Stomach (tissue), 4 donors: ENCODE measurements at regions not wholly inside any gene's neighbourhood (a gene's known extent, or its start where the extent isn't known, plus 50 kb on each side); places are given as distances from the start of the nearest gene placed in this dataset.

ENCODE experiments used
- POLR2A ChIP-seq, 4 donors: fragments of 450-650 bp; IDR thresholded peaks; one replicate each; pipeline ENCODE4 v1.6.1; 2016; ENCODE audit warnings: antibody characterized with exemption in 4 of 4, control low read depth in 2 of 4, mild to moderate bottlenecking in 1 of 4, moderate library complexity in 1 of 4
- POLR2AphosphoS5 ChIP-seq, 3 donors: sonication (generic); formaldehyde crosslinking; IDR thresholded peaks; one replicate each; pipeline ENCODE4 v1.6.1; 2016; ENCODE audit warnings: antibody characterized with exemption in 3 of 3
- TF ChIP-seq, protein P1 (sequence below), 7 experiments: fragments of 450-650 bp in 4 of 7; fragments of 200-600 bp in 3 of 7; sonication (generic) in 3 of 7; IDR thresholded peaks; one replicate each; pipeline ENCODE4 v1.5.1; 2016 to 2019; ENCODE audit warnings: antibody characterized with exemption in 7 of 7, control low read depth in 2 of 7, mild to moderate bottlenecking in 1 of 7

DNA sequence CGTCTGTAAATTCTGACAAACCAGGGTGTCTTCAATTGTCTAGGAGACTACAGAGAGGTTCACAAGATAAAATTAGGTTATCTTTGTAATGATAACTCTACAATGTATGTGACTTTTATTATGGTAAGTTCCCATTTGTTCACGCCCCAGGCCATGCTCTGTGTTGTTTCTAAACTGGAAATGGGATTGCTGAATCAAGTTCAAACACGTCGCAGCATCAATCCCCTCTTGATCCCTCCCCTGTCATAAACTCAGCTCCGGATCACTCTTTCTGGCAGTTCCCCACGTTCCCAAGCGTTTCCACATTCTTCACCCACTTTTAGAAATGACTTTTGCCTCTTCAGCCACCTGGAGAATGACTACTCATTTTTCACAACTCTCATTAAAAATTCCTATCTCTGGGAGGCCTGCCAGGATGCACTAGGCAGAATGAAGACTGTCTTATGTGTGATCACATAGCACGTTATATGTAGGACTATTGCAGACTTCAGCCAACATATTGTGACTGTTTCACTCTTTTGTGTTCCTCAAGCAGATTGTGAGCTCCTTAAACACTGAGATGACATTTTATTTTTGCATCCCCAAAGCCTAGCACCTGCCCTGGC is 1124.2 kb upstream of the WWC1 start:
- TF ChIP-seq POLR2A (IDR thresholded peaks at IDR 0.05) = no peak
- TF ChIP-seq, protein P1, sequence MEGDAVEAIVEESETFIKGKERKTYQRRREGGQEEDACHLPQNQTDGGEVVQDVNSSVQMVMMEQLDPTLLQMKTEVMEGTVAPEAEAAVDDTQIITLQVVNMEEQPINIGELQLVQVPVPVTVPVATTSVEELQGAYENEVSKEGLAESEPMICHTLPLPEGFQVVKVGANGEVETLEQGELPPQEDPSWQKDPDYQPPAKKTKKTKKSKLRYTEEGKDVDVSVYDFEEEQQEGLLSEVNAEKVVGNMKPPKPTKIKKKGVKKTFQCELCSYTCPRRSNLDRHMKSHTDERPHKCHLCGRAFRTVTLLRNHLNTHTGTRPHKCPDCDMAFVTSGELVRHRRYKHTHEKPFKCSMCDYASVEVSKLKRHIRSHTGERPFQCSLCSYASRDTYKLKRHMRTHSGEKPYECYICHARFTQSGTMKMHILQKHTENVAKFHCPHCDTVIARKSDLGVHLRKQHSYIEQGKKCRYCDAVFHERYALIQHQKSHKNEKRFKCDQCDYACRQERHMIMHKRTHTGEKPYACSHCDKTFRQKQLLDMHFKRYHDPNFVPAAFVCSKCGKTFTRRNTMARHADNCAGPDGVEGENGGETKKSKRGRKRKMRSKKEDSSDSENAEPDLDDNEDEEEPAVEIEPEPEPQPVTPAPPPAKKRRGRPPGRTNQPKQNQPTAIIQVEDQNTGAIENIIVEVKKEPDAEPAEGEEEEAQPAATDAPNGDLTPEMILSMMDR (IDR thresholded peaks at IDR 0.05) = no peak
- TF ChIP-seq POLR2AphosphoS5 (IDR thresholded peaks at IDR 0.05) = no peak
